GM13976 (cell line): ENCODE measurements at regions not wholly inside any gene's neighbourhood (a gene's known extent, or its start where the extent isn't known, plus 50 kb on each side); places are given as distances from the start of the nearest gene placed in this dataset.

Experiments used
- DNase-seq: peaks from one replicate; pipeline ENCODE4 v3.0.0; 2012; ENCODE audit warnings: low spot score
- CTCF ChIP-seq: IDR thresholded peaks from 2 replicates; pipeline ENCODE4 v1.5.1; 2012; ENCODE audit warnings: borderline replicate concordance, mild to moderate bottlenecking; ENCODE audit not compliant: insufficient read depth; ENCODE audit errors: extremely low read depth, missing control alignments, control extremely low read depth
- in situ Hi-C: fragments of 300-500 bp; cut with MboI; formaldehyde crosslinking; loops from one replicate; pipeline ENCODE4 v1.12.0; 2022; ENCODE audit warnings: low sequenced_read_pairs, mixed read lengths, inconsistent platforms; ENCODE audit not compliant: unreplicated experiment

GRCh38 chr22:44392446-44392921 is 79.7 kb upstream of the SHISAL1 start:
- no peak for TF ChIP-seq CTCF
- no peak for DNase-seq
- in situ Hi-C loops: loop anchor here (25.0 kb wide), 1 partner anchor 405 kb away; no protein-coding TSS in a partner anchor

GRCh38 chr22:44391481-44392445 is 79.0 kb upstream of the SHISAL1 start:
- no peak for DNase-seq
- in situ Hi-C loops: loop anchor here (25.0 kb wide), 1 partner anchor 404 kb away; no protein-coding TSS in a partner anchor
- TF ChIP-seq CTCF: no peak

GRCh38 chr22:44391015-44391414 is 78.3 kb upstream of the SHISAL1 start:
- no peak for TF ChIP-seq CTCF
- no peak for DNase-seq
- in situ Hi-C loops: loop anchor here (25.0 kb wide), 1 partner anchor 404 kb away; no protein-coding TSS in a partner anchor

GRCh38 chr22:44390613-44390970 is 77.8 kb upstream of the SHISAL1 start:
- DNase-seq: no peak
- in situ Hi-C loops: loop anchor here (25.0 kb wide), 1 partner anchor 403 kb away; no protein-coding TSS in a partner anchor
- no peak for TF ChIP-seq CTCF

DNA sequence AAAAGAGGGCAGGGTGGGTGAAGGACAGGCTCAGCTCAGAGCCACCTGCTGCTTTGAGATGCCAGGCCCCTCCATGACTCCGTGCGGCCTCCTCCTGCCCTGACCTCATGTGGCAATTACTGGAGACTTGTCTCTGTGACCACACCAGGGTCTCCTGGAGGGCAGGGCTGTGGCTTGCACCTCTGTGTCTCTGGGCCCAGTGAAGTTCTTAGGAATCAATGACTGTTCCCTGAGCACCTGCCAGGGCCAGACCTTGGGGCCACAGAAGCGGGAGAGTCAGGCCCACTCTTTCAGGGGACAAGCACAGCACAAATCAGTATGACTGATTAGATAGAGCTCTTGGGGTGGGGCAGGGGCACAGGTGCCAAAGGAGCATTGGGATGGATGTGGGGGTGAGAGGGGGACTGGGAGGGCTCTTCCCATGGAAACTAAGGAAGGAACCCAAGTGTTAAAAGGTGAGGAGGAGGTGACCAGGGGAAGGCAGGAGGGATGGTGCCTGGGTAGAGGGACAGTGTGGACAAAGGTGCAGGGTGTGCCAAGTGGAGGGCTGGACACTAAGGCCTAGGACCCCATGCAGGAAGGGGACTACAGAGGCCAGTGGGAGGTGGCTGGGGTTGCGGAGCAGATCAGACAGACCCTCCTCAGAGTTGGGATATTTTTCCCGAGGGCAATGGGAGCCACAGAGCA is 77.3 kb upstream of the SHISAL1 start:
- no peak for DNase-seq
- TF ChIP-seq CTCF: no peak
- in situ Hi-C loops: loop anchor here (25.0 kb wide), 1 partner anchor 403 kb away; no protein-coding TSS in a partner anchor

DNA sequence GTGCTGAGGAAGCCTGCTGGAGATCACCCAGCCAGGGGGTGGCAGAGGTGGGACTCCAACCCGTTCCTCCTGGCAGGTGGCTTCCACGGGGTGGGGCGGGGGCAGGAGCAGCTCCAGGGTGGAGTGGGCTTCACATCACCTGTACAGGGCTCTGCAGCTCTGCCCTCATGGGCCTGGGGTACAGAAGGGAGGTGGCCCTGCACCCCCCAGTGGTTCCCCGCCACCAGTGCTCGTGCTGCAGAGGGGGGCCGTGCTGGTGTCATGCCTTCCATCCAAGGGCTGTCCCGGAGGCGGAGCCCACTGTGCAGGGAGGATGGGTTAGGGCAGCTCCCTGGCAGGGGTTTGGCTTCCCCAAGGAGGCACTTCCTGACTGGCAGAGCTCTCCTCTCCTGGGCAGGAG is 76.4 kb upstream of the SHISAL1 start:
- in situ Hi-C loops: loop anchor here (25.0 kb wide), 1 partner anchor 402 kb away; no protein-coding TSS in a partner anchor
- no peak for TF ChIP-seq CTCF
- DNase-seq: no peak
